GM23248 (cell line): ENCODE measurements at regions not wholly inside any gene's neighbourhood (a gene's known extent, or its start where the extent isn't known, plus 50 kb on each side); places are given as distances from the start of the nearest gene placed in this dataset.

Experiments
- DNase-seq: peaks from one replicate; pipeline ENCODE4 v3.0.0-alpha.2; 2015
- H2AFZ ChIP-seq: fragments of 200-600 bp; sonication (generic); 2 replicates; pipeline ENCODE4 v1.6.1; 2016; ENCODE audit warnings: antibody characterized with exemption
- H3F3A ChIP-seq: fragments of 200-600 bp; sonication (generic); 2 replicates; pipeline ENCODE4 v1.6.1; 2016; ENCODE audit warnings: mild to moderate bottlenecking, antibody characterized with exemption, mixed run types; ENCODE audit not compliant: insufficient read depth
- H3K27ac ChIP-seq: fragments of 200-600 bp; sonication (generic); 2 replicates; pipeline ENCODE4 v1.5.1; 2016; ENCODE audit warnings: mild to moderate bottlenecking
- H3K27me3 ChIP-seq: fragments of 200-600 bp; sonication (generic); replicated peaks from 2 replicates; pipeline ENCODE4 v1.6.1; 2016; ENCODE audit warnings: mild to moderate bottlenecking; ENCODE audit not compliant: insufficient read depth
- H3K36me3 ChIP-seq: fragments of 200-600 bp; sonication (generic); 2 replicates; pipeline ENCODE4 v1.6.1; 2016; ENCODE audit warnings: low read depth, mild to moderate bottlenecking
- H3K4me1 ChIP-seq: fragments of 200-600 bp; sonication (generic); 2 replicates; pipeline ENCODE4 v1.6.1; 2016; ENCODE audit warnings: mild to moderate bottlenecking; ENCODE audit not compliant: insufficient read depth
- H3K4me2 ChIP-seq: fragments of 200-600 bp; sonication (generic); one replicate; pipeline ENCODE4 v1.6.1; 2016; ENCODE audit warnings: mild to moderate bottlenecking; ENCODE audit not compliant: unreplicated experiment
- H3K4me3 ChIP-seq: fragments of 200-600 bp; sonication (generic); 2 replicates; pipeline ENCODE4 v1.5.1; 2016; ENCODE audit warnings: mild to moderate bottlenecking
- H3K79me2 ChIP-seq: fragments of 200-600 bp; sonication (generic); 2 replicates; pipeline ENCODE4 v1.6.1; 2016; ENCODE audit warnings: mild to moderate bottlenecking; ENCODE audit not compliant: insufficient read depth
- H3K9ac ChIP-seq: fragments of 200-600 bp; sonication (generic); 2 replicates; pipeline ENCODE4 v1.6.1; 2016; ENCODE audit warnings: mild to moderate bottlenecking
- H3K9me2 ChIP-seq: fragments of 200-600 bp; sonication (generic); 2 replicates; pipeline ENCODE4 v1.6.1; 2016; ENCODE audit warnings: mixed run types, mild to moderate bottlenecking, moderate library complexity; ENCODE audit not compliant: insufficient read depth
- H3K9me3 ChIP-seq: fragments of 200-600 bp; sonication (generic); one replicate; pipeline ENCODE4 v1.6.1; 2017; ENCODE audit warnings: low read depth
- H4K20me1 ChIP-seq: fragments of 200-600 bp; sonication (generic); 2 replicates; pipeline ENCODE4 v1.6.0; 2016; ENCODE audit not compliant: insufficient read depth
- EZH2 ChIP-seq: fragments of 200-600 bp; sonication (generic); IDR thresholded peaks from 2 replicates; pipeline ENCODE4 v1.6.1; 2018; ENCODE audit warnings: antibody characterized with exemption, mild to moderate bottlenecking; ENCODE audit not compliant: insufficient read depth, poor library complexity, severe bottlenecking
- EZH2phosphoT487 ChIP-seq: fragments of 200-600 bp; sonication (generic); IDR thresholded peaks from 2 replicates; pipeline ENCODE4 v1.6.1; 2018; ENCODE audit warnings: antibody characterized with exemption, moderate library complexity, mild to moderate bottlenecking, low read depth; ENCODE audit not compliant: insufficient read depth
- WGBS, 2 experiments: methylation state at CpG; one replicate each; pipeline ENCODE4 v1.1.6; 2015 to 2017; ENCODE audit warnings: low lambda C conversion rate in 2 of 2, low coverage in 1 of 2; ENCODE audit errors: missing lambda C conversion rate in 2 of 2; 5-methylcytosine and 5-hydroxymethylcytosine counted together
- in situ Hi-C: fragments of 300-500 bp; cut with MboI; formaldehyde crosslinking; loops from 2 replicates; pipeline ENCODE4 v1.15.0; 2020

- in situ Hi-C loops, result no loop called here
- no peak overlapping the region for H3K9ac ChIP-seq
- H3K4me1 ChIP-seq, result peaks cover 15% of the 10 kb centered on the region
- H3F3A ChIP-seq, result no peaks in the 10 kb centered on the region; the same call in 1 of the 2 replicates
- H3K79me2 ChIP-seq, result no peaks in the 10 kb centered on the region
- no peaks in the 10 kb centered on the region for H3K27me3 ChIP-seq
- H4K20me1 ChIP-seq, result no peaks in the 10 kb centered on the region
- H3K27ac ChIP-seq, result no peak overlapping the region
- H3K9me3 ChIP-seq, result no peaks in the 10 kb centered on the region
- H3K4me3 ChIP-seq, result no peak overlapping the region
- WGBS, 2 experiments, result 23 to 25% methylated on average over 4 of the region's 4 CpGs
- DNase-seq, result no peak
- no peaks in the 10 kb centered on the region for H3K9me2 ChIP-seq
- no peak overlapping the region for H2AFZ ChIP-seq
- TF ChIP-seq EZH2, result no peak
- TF ChIP-seq EZH2phosphoT487, result no peak
- no peak overlapping the region for H3K4me2 ChIP-seq
- no peaks in the 10 kb centered on the region for H3K36me3 ChIP-seq
These were observed 214.3 kb upstream of the NR5A2 start for GRCh38 chr1:199813198-199813597.

GRCh38 chr1:199815947-199816346 is 211.6 kb upstream of the NR5A2 start:
- no peaks in the 10 kb centered on the region for H3K36me3 ChIP-seq
- TF ChIP-seq EZH2, result no peak
- TF ChIP-seq EZH2phosphoT487, result no peak
- no peaks in the 10 kb centered on the region for H3K9me3 ChIP-seq
- no peak overlapping the region for H2AFZ ChIP-seq
- H3F3A ChIP-seq, result no peaks in the 10 kb centered on the region
- no peak overlapping the region for H3K4me3 ChIP-seq
- no peaks in the 10 kb centered on the region for H3K27me3 ChIP-seq
- in situ Hi-C loops, result no loop called here
- peaks cover 6% of the 10 kb centered on the region; the same call in 1 of the 2 replicates for H3K9me2 ChIP-seq
- 17 to 19% methylated on average over 3 of the region's 3 CpGs for WGBS, 2 experiments
- H3K9ac ChIP-seq, result no peak overlapping the region
- no peaks in the 10 kb centered on the region for H3K79me2 ChIP-seq
- DNase-seq, result no peak
- H4K20me1 ChIP-seq, result no peaks in the 10 kb centered on the region
- H3K27ac ChIP-seq, result no peak overlapping the region
- H3K4me1 ChIP-seq, result no peaks in the 10 kb centered on the region
- no peak overlapping the region for H3K4me2 ChIP-seq

GRCh38 chr1:199817266-199817665 is 210.2 kb upstream of the NR5A2 start:
- 59 to 67% methylated on average over 1 of the region's 1 CpG for WGBS, 2 experiments
- H3K27ac ChIP-seq, result no peak overlapping the region
- H3K36me3 ChIP-seq, result no peaks in the 10 kb centered on the region
- H3K79me2 ChIP-seq, result no peaks in the 10 kb centered on the region
- H3K9me3 ChIP-seq, result no peaks in the 10 kb centered on the region
- H3F3A ChIP-seq, result no peaks in the 10 kb centered on the region
- H3K9me2 ChIP-seq, result peaks cover 9% of the 10 kb centered on the region; the same call in 1 of the 2 replicates
- H3K4me2 ChIP-seq, result no peak overlapping the region
- no peaks in the 10 kb centered on the region for H3K4me1 ChIP-seq
- no peaks in the 10 kb centered on the region for H3K27me3 ChIP-seq
- H3K4me3 ChIP-seq, result no peak overlapping the region
- no peaks in the 10 kb centered on the region for H4K20me1 ChIP-seq
- H3K9ac ChIP-seq, result no peak overlapping the region
- in situ Hi-C loops, result no loop called here
- TF ChIP-seq EZH2phosphoT487, result no peak
- no peak overlapping the region for H2AFZ ChIP-seq
- no peak for DNase-seq

GRCh38 chr1:199821029-199821779 is 206.3 kb upstream of the NR5A2 start:
- 34 to 35% methylated on average over 4 of the region's 4 CpGs for WGBS, 2 experiments
- H3K9ac ChIP-seq, result no peak overlapping the region
- no peaks in the 10 kb centered on the region for H3K9me3 ChIP-seq
- H2AFZ ChIP-seq, result no peak overlapping the region
- no peaks in the 10 kb centered on the region for H3F3A ChIP-seq
- TF ChIP-seq EZH2 (no peak), EZH2phosphoT487 (no peak)
- H3K36me3 ChIP-seq, result no peaks in the 10 kb centered on the region
- H4K20me1 ChIP-seq, result no peaks in the 10 kb centered on the region
- no peak overlapping the region for H3K27ac ChIP-seq
- peaks cover 9% of the 10 kb centered on the region; the same call in 1 of the 2 replicates for H3K9me2 ChIP-seq
- no peak overlapping the region for H3K4me2 ChIP-seq
- H3K4me1 ChIP-seq, result no peaks in the 10 kb centered on the region
- in situ Hi-C loops, result no loop called here
- no peaks in the 10 kb centered on the region for H3K79me2 ChIP-seq
- DNase-seq, result peak; percentile 8
- no peaks in the 10 kb centered on the region for H3K27me3 ChIP-seq
- no peak overlapping the region for H3K4me3 ChIP-seq
